ENCODE measurements at regions not wholly inside any gene's neighbourhood (a gene's known extent, or its start where the extent isn't known, plus 50 kb on each side); places are given as distances from the start of the nearest gene placed in this dataset.

GRCh38 chr1:56340977-56341376, 238.4 kb downstream of the PLPP3 start:
- Mint-ChIP-seq H3K27me3 (ENCODE audit: insufficient read depth) (no peaks in the 10 kb centered on the region), H3K4me3 (no peak overlapping the region), H3K9me3 (peaks cover 8% of the 10 kb centered on the region), H3K4me1 (no peaks in the 10 kb centered on the region), H3K27ac (no peak overlapping the region), H3K36me3 (ENCODE audit: low read depth) (no peaks in the 10 kb centered on the region)
- TF ChIP-seq CTCF (conservative IDR thresholded peaks at IDR 0.05) = no peak
- Histone ChIP-seq H3K9ac (ENCODE audit: extremely low read depth, low read length, poor library complexity, severe bottlenecking) (no peak overlapping the region), H3K4me3 (ENCODE audit: low read length) (no peak overlapping the region), H3K36me3 (ENCODE audit: control insufficient read depth, insufficient read depth, low read length) (no peaks in the 10 kb centered on the region), H3K9me3 (ENCODE audit: control insufficient read depth, low read length) (no peaks in the 10 kb centered on the region), H3K27ac (ENCODE audit: low read depth, low read length) (no peak overlapping the region), H3K27me3 (ENCODE audit: control insufficient read depth, insufficient read depth, low read length, poor library complexity, severe bottlenecking) (no peaks in the 10 kb centered on the region), H3K4me1 (ENCODE audit: control insufficient read depth, insufficient read depth, low read length) (no peaks in the 10 kb centered on the region)
- no peak for DNase-seq

GRCh38 chr1:56339786-56340465, 239.4 kb downstream of the PLPP3 start:
- no peak overlapping the region for H3K4me3 ChIP-seq (ENCODE audit: low read length)
- Mint-ChIP-seq H3K36me3 (ENCODE audit: low read depth) (no peaks in the 10 kb centered on the region), H3K4me1 (no peaks in the 10 kb centered on the region), H3K27ac (no peak overlapping the region), H3K4me3 (no peak overlapping the region), H3K27me3 (ENCODE audit: insufficient read depth) (no peaks in the 10 kb centered on the region), H3K9me3 (peaks cover 8% of the 10 kb centered on the region)
- 93 to 95% methylated on average over 3 to 6 of the region's 6 CpGs for WGBS, 2 experiments (ENCODE audit: insufficient coverage in 1 of 2, insufficient read length in 1 of 2)
- H3K27ac ChIP-seq (ENCODE audit: low read depth, low read length) = no peak overlapping the region
- no peaks in the 10 kb centered on the region for H3K4me1 ChIP-seq (ENCODE audit: control insufficient read depth, insufficient read depth, low read length)
- no peaks in the 10 kb centered on the region for H3K36me3 ChIP-seq (ENCODE audit: control insufficient read depth, insufficient read depth, low read length)
- H3K9ac ChIP-seq (ENCODE audit: extremely low read depth, low read length, poor library complexity, severe bottlenecking) = no peak overlapping the region
- DNase-seq = no peak
- H3K9me3 ChIP-seq (ENCODE audit: control insufficient read depth, low read length) = no peaks in the 10 kb centered on the region
- TF ChIP-seq CTCF (conservative IDR thresholded peaks at IDR 0.05) = no peak
- no peaks in the 10 kb centered on the region for H3K27me3 ChIP-seq (ENCODE audit: control insufficient read depth, insufficient read depth, low read length, poor library complexity, severe bottlenecking)

- Histone ChIP-seq H3K9ac (ENCODE audit: extremely low read depth, low read length, poor library complexity, severe bottlenecking) (no peak overlapping the region), H3K27ac (ENCODE audit: low read depth, low read length) (no peak overlapping the region), H3K4me3 (ENCODE audit: low read length) (no peak overlapping the region), H3K36me3 (ENCODE audit: control insufficient read depth, insufficient read depth, low read length) (no peaks in the 10 kb centered on the region), H3K4me1 (ENCODE audit: control insufficient read depth, insufficient read depth, low read length) (no peaks in the 10 kb centered on the region), H3K27me3 (ENCODE audit: control insufficient read depth, insufficient read depth, low read length, poor library complexity, severe bottlenecking) (no peaks in the 10 kb centered on the region), H3K9me3 (ENCODE audit: control insufficient read depth, low read length) (no peaks in the 10 kb centered on the region)
- Mint-ChIP-seq H3K4me3 (no peak overlapping the region), H3K36me3 (ENCODE audit: low read depth) (no peaks in the 10 kb centered on the region), H3K27me3 (ENCODE audit: insufficient read depth) (no peaks in the 10 kb centered on the region), H3K27ac (no peak overlapping the region), H3K9me3 (peaks cover 2% of the 10 kb centered on the region), H3K4me1 (no peaks in the 10 kb centered on the region)
- DNase-seq = no peak
- WGBS, 2 experiments (ENCODE audit: insufficient coverage in 1 of 2, insufficient read length in 1 of 2) = 89 to 100% methylated on average over 1 of the region's 1 CpG
- TF ChIP-seq CTCF (conservative IDR thresholded peaks at IDR 0.05) = no peak
These were observed 240.3 kb downstream of the PLPP3 start for GRCh38 chr1:56339093-56339492.

Data from endodermal cell (in vitro differentiated cells).